Breast epithelium (tissue), 3 donors: ENCODE measurements at regions not wholly inside any gene's neighbourhood (a gene's known extent, or its start where the extent isn't known, plus 50 kb on each side); places are given as distances from the start of the nearest gene placed in this dataset.

Experiments used
- POLR2A ChIP-seq: fragments of 450-650 bp; IDR thresholded peaks from one replicate; pipeline ENCODE4 v1.6.1; 2016; ENCODE audit warnings: antibody characterized with exemption, mild to moderate bottlenecking, moderate library complexity
- POLR2AphosphoS5 ChIP-seq, 3 donors: sonication (generic); formaldehyde crosslinking; IDR thresholded peaks; one replicate each; pipeline ENCODE4 v1.6.1; 2017; ENCODE audit warnings: antibody characterized with exemption in 3 of 3

- no peak for TF ChIP-seq POLR2AphosphoS5 (IDR thresholded peaks at IDR 0.05)
- no peak for TF ChIP-seq POLR2A
Observed at GRCh38 chr9:105959531-105959930, 265.2 kb downstream of the TMEM38B start.
